Prostate gland (tissue), 2 donors: ENCODE measurements at regions not wholly inside any gene's neighbourhood (a gene's known extent, or its start where the extent isn't known, plus 50 kb on each side); places are given as distances from the start of the nearest gene placed in this dataset.

Source experiments
- CTCF ChIP-seq, 4 experiments: fragments of 200-600 bp in 2 of 4; fragments of 450-650 bp in 2 of 4; sonication (generic) in 2 of 4; IDR thresholded peaks; 1 replicate in 3 of 4; 2 replicates in 1 of 4; pipeline ENCODE4 v1.5.1; 2016 to 2019; ENCODE audit warnings: antibody characterized with exemption in 4 of 4, mild to moderate bottlenecking in 2 of 4, moderate library complexity in 2 of 4
- POLR2A ChIP-seq: fragments of 450-650 bp; IDR thresholded peaks from one replicate; pipeline ENCODE4 v1.6.1; 2016; ENCODE audit warnings: antibody characterized with exemption, mild to moderate bottlenecking
- POLR2AphosphoS5 ChIP-seq: sonication (generic); formaldehyde crosslinking; IDR thresholded peaks from one replicate; pipeline ENCODE4 v1.6.1; 2017; ENCODE audit warnings: antibody characterized with exemption

GRCh38 chr15:47212222-47213010, 504.9 kb upstream of the SEMA6D start:
- TF ChIP-seq CTCF (IDR thresholded peaks at IDR 0.05) (no peak), POLR2AphosphoS5 (no peak), POLR2A (no peak)
